Activated naive CD4-positive, alpha-beta T cell treated with anti-CD3 and anti-CD28 coated beads, Interleukin-2, amount 50 U/mL, for 72 hours (primary cell): ENCODE measurements at regions not wholly inside any gene's neighbourhood (a gene's known extent, or its start where the extent isn't known, plus 50 kb on each side); places are given as distances from the start of the nearest gene placed in this dataset.

Source experiments
- ATAC-seq, 2 donors: fragments of 150-1000 bp; cut with Tn5 transposase; 2 replicates each; pipeline ENCODE4 v1.10.0; 2021; ENCODE audit warnings: mild to moderate bottlenecking in 2 of 2, moderate library complexity in 2 of 2
- DNase-seq, 2 donors: peaks; one replicate each; pipeline ENCODE4 v3.0.0; 2021 to 2022; ENCODE audit warnings: low spot score in 2 of 2
- H3K27ac Mint-ChIP-seq, 2 donors: one replicate each; pipeline ENCODE4 v1.8.0; 2022; ENCODE audit warnings: mild to moderate bottlenecking in 2 of 2, mixed read lengths in 2 of 2
- H3K36me3 Mint-ChIP-seq, 2 donors: one replicate each; pipeline ENCODE4 v1.8.0; 2022; ENCODE audit warnings: mixed read lengths in 2 of 2
- H3K9me3 Mint-ChIP-seq, 2 donors: one replicate each; pipeline ENCODE4 v1.8.0; 2022; ENCODE audit warnings: mixed read lengths in 2 of 2

DNA sequence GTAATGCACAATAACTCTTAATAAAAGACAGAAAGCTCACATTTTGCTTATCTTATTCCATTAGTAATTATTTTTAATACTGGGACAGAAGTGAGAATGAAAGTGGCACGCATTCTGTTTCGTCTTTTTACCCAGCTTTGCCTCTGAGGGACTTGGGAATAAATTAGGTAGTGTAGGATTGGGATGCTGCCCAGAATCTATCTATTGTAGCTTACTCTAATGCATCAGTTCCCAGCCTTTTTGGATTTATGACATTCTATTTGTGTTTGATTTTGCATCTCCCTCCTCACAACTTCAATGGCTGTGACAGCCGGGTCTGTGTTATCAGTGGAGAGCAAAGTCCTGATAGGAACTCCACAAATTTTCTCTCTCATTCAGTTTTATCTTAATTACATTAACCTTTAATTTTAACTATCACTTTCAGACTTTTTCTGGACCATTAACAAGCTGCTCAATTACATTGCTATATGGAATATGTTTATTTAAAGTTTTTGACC is 62.9 kb upstream of the TULP4 start:
- Mint-ChIP-seq H3K27ac (no peak overlapping the region), H3K36me3 (peaks cover 8% of the 10 kb centered on the region in 2 donors), H3K9me3 (no peaks in the 10 kb centered on the region)
- ATAC-seq (no peak), DNase-seq (no peak)

- DNase-seq (no peak), ATAC-seq (no peak)
- peaks cover 4 to 8% of the 10 kb centered on the region in 2 donors for H3K36me3 Mint-ChIP-seq
- no peaks in the 10 kb centered on the region for H3K9me3 Mint-ChIP-seq
- H3K27ac Mint-ChIP-seq, result no peak overlapping the region
Observed at GRCh38 chr6:158251565-158251964, 60.7 kb upstream of the TULP4 start.

DNA sequence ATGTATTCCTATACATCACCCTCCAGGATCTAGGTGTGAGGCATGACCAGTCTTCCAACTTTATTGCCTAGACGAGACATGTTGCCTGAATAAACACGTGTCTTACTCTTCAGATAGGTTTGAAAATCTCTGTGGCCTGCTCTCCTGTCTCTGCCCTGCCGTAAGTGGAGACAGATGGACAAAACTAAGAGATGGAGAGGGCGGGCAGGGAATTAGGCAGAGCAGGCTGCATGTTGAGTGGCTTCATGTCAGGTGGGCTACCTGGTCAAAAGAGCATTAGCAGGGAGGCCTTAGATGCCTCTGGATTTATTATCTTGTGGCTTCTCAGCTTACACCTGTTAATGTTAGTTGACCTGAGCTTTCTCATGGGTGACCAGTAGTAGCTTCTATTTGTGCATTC is 59.0 kb upstream of the TULP4 start:
- peaks cover 4 to 16% of the 10 kb centered on the region in 2 donors for H3K36me3 Mint-ChIP-seq
- no peak overlapping the region for H3K27ac Mint-ChIP-seq
- no peak for ATAC-seq
- H3K9me3 Mint-ChIP-seq, result no peaks in the 10 kb centered on the region
- no peak for DNase-seq

DNA sequence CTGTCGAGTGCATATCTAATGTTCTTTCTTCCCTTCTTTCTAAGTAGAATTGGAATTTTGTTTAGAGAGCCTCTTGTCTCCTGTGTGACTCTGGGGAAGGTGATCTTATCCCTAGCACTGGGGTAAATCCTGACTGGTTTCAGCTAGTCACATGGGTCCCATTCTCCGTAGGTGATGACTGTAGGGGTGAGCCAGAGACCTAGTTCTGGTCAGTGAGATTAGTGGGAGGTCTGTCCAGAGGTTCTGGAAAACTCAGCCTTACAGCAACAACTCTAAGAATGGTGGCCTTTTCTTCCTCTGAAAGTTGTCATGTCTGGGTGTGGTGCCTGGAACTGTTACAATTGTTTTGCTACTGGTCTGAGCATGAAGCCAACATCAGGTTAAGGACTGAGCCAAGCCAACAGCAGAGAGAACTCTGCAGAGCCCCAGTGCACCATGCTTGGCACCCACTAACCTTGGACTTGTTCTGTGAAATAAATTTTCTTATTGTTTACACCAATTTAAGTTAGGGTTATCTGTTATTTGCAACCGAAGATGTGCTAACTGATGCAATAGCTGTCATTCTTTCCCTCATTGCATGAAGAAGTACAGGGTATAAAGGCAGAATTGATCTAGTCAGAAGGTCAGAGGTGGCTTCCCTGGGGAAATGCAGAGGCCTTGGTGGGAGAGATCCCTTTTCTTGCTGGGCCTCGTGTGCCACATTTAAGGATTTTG is 56.8 kb upstream of the TULP4 start:
- no peak for ATAC-seq
- DNase-seq, result no peak

DNA sequence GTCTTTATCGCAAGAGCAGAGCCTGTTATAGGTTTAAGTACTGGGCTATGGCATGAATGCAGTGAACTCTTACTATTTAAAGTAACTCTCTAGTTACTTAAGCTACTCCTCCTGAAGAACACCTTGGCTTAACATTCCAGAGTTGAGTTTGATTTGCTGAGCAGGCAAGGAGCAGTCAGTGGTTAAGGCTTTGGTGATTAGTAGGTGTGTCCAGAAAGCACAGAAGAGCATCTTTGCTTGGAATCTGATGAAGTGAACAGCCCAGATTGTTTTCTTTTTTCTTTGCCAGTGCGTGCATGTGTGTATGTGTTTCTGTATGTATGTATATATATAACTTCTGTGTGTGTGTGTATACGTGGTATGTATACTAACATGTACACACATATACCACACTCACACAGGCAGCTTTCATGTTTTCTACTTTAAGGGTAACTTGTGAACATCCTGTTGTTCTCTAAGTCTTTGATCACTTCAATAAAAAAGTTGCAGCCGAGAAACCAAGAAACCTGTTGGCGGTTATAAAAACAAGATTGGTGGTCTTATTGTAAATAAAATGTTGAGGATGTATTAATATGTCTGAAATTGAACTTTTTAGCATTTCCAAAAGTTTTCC is 56.2 kb upstream of the TULP4 start:
- H3K36me3 Mint-ChIP-seq, result peaks cover 4 to 18% of the 10 kb centered on the region in 2 donors
- H3K27ac Mint-ChIP-seq, result peak overlapping the region in 1 of 2 donors; percentile 25
- no peaks in the 10 kb centered on the region for H3K9me3 Mint-ChIP-seq
- ATAC-seq, result no peak
- DNase-seq, result no peak

More for the DNA sequence above, 56.8 kb upstream of the TULP4 start:
- Mint-ChIP-seq H3K36me3 (peaks cover 4 to 18% of the 10 kb centered on the region in 2 donors), H3K27ac (no peak overlapping the region), H3K9me3 (no peaks in the 10 kb centered on the region)

- H3K9me3 Mint-ChIP-seq, result no peaks in the 10 kb centered on the region
- ATAC-seq (no peak), DNase-seq (no peak)
- no peak overlapping the region for H3K27ac Mint-ChIP-seq
- peaks cover 4 to 18% of the 10 kb centered on the region in 2 donors for H3K36me3 Mint-ChIP-seq
Observed at GRCh38 chr6:158256746-158257424, 55.4 kb upstream of the TULP4 start.

- Mint-ChIP-seq H3K27ac (no peak overlapping the region), H3K9me3 (no peaks in the 10 kb centered on the region), H3K36me3 (peaks cover 4 to 18% of the 10 kb centered on the region in 2 donors)
- ATAC-seq (no peak), DNase-seq (no peak)
Observed at GRCh38 chr6:158257425-158257759, 54.9 kb upstream of the TULP4 start.

DNA sequence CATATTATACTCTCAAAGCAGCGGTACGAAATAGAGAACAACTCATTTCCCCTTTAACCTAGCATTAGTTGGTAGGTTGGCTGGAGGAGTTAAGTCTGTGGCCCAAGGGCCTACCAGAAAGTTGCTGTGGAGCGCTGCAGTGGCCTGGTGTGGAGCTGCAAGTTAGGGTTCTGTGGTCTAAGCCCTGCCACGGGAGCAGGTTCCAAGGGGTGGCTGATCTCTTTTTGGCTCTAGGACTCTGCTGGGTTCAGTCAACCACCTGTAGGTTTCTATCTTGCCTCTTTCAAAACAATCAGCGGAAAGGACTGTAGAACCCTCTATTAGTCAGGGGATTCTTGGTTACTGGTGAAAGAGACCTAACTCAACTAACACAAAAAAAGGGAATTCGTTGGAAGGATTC is 54.5 kb upstream of the TULP4 start:
- H3K27ac Mint-ChIP-seq, result no peak overlapping the region
- DNase-seq (no peak), ATAC-seq (no peak)
- peaks cover 4 to 15% of the 10 kb centered on the region in 2 donors for H3K36me3 Mint-ChIP-seq
- H3K9me3 Mint-ChIP-seq, result no peaks in the 10 kb centered on the region

DNA sequence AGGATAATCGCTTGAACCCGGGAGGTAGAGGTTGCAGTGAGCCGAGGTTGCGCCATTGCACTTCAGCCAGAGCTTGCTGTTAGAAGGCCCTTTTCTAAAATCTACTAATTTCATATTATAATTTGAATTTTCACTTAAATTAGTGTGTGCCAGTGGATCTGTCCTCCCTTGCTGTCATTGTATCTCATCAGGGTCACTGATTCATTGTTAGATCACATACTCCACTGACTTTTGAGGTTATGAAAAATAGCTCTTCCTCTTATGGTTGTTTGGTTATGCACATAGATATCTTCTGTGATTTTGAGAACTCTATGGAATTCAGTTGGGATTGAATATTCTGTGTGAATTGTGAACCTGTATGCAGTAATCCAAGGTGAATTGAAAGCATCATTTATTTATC is 53.1 kb upstream of the TULP4 start:
- H3K9me3 Mint-ChIP-seq, result no peaks in the 10 kb centered on the region
- no peak overlapping the region for H3K27ac Mint-ChIP-seq
- peaks cover 0 to 10% of the 10 kb centered on the region in 2 donors for H3K36me3 Mint-ChIP-seq
- ATAC-seq (no peak), DNase-seq (no peak)

GRCh38 chr6:158259845-158260244 is 52.4 kb upstream of the TULP4 start:
- Mint-ChIP-seq H3K9me3 (no peaks in the 10 kb centered on the region), H3K27ac (no peak overlapping the region), H3K36me3 (peaks cover 0 to 10% of the 10 kb centered on the region in 2 donors)
- DNase-seq (no peak), ATAC-seq (no peak)

GRCh38 chr6:158262082-158262481 is 50.2 kb upstream of the TULP4 start:
- Mint-ChIP-seq H3K27ac (no peak overlapping the region), H3K9me3 (no peaks in the 10 kb centered on the region), H3K36me3 (peaks cover 0 to 10% of the 10 kb centered on the region in 2 donors)
- no peak for DNase-seq
- ATAC-seq, result no peak
